T-cell (primary cell): ENCODE measurements at regions not wholly inside any gene's neighbourhood (a gene's known extent, or its start where the extent isn't known, plus 50 kb on each side); places are given as distances from the start of the nearest gene placed in this dataset.

Source experiments
- ATAC-seq, 4 experiments: fragments of 200-7000 bp in 3 of 4; fragments of 150-1000 bp in 1 of 4; cut with Tn5 transposase; replicated peaks in 1 of 4; 1 replicate in 3 of 4; 2 replicates in 1 of 4; pipeline ENCODE4 v1.10.0; 2021; ENCODE audit warnings: moderate library complexity in 3 of 4, mild to moderate bottlenecking in 2 of 4, moderate number of reproducible peaks in 1 of 4
- CTCF ChIA-PET, 2 donors: fragments of 300-600 bp; sonication (Branson Sonifier 250); formaldehyde crosslinking; loops; one replicate each; lab custom pipeline; 2022; ENCODE audit warnings: antibody characterized with exemption in 2 of 2; lab: Charles Lee
- POLR2A ChIA-PET, 2 donors: fragments of 300-600 bp; sonication (Branson Sonifier 250); formaldehyde crosslinking; loops; one replicate each; lab custom pipeline; 2022; ENCODE audit warnings: antibody characterized with exemption in 2 of 2; lab: Charles Lee
- DNase-seq, 35 experiments: peaks; one replicate each; pipeline versions ENCODE4 v3.0.0 to v3.0.0-alpha.2; 2013 to 2023
- H3K27ac ChIP-seq: one replicate; pipeline ENCODE4 v1.5.1; 2013; ENCODE audit warnings: low read length
- H3K27me3 ChIP-seq, 2 experiments: replicated peaks in 1 of 2; 1 replicate in 1 of 2; 2 replicates in 1 of 2; pipeline versions ENCODE4 v1.6.1 to v1.7.0; 2013; ENCODE audit warnings: low read length in 1 of 2, mixed read lengths in 1 of 2; ENCODE audit not compliant: control insufficient read depth in 2 of 2, insufficient read depth in 2 of 2; ENCODE audit errors: extremely low read depth in 1 of 2
- H3K36me3 ChIP-seq, 2 donors: 1 replicate in 1 of 2; 2 replicates in 1 of 2; pipeline versions ENCODE4 v1.6.1 to v1.7.0; 2013; ENCODE audit warnings: low read length in 1 of 2; ENCODE audit not compliant: control insufficient read depth in 2 of 2, insufficient read depth in 1 of 2; ENCODE audit errors: extremely low read depth in 1 of 2
- H3K4me1 ChIP-seq, 2 experiments: 1 replicate in 1 of 2; 2 replicates in 1 of 2; pipeline versions ENCODE4 v1.6.1 to v1.7.0; 2013; ENCODE audit warnings: low read length in 2 of 2, mixed read lengths in 1 of 2; ENCODE audit not compliant: insufficient read depth in 2 of 2, control insufficient read depth in 1 of 2; ENCODE audit errors: extremely low read depth in 1 of 2
- H3K4me3 ChIP-seq, 2 donors: 1 replicate in 1 of 2; 2 replicates in 1 of 2; pipeline versions ENCODE4 v1.5.1 to v1.7.0; 2013; ENCODE audit warnings: mild to moderate bottlenecking in 2 of 2, low read length in 1 of 2, moderate library complexity in 1 of 2; ENCODE audit not compliant: control insufficient read depth in 1 of 2; ENCODE audit errors: extremely low read depth in 1 of 2
- H3K9me3 ChIP-seq: 2 replicates; pipeline ENCODE4 v1.7.0; 2013
- H3K27ac Mint-ChIP-seq, 2 donors: one replicate each; pipeline ENCODE4 v1.8.0; 2020 to 2021; ENCODE audit warnings: mild to moderate bottlenecking in 2 of 2, mixed read lengths in 2 of 2
- H3K27me3 Mint-ChIP-seq, 2 donors: one replicate each; pipeline ENCODE4 v1.8.0; 2021 to 2022; ENCODE audit warnings: mixed read lengths in 2 of 2
- H3K36me3 Mint-ChIP-seq: one replicate; pipeline ENCODE4 v1.8.0; 2021; ENCODE audit warnings: mixed read lengths
- H3K4me1 Mint-ChIP-seq, 3 donors: one replicate each; pipeline ENCODE4 v1.8.0; 2020 to 2022; ENCODE audit warnings: mixed read lengths in 3 of 3, mild to moderate bottlenecking in 1 of 3
- H3K4me3 Mint-ChIP-seq, 3 donors: one replicate each; pipeline ENCODE4 v1.8.0; 2020 to 2022; ENCODE audit warnings: mild to moderate bottlenecking in 3 of 3, mixed read lengths in 3 of 3, moderate library complexity in 3 of 3
- H3K9me3 Mint-ChIP-seq, 3 donors: one replicate each; pipeline ENCODE4 v1.8.0; 2020 to 2022; ENCODE audit warnings: mixed read lengths in 3 of 3
- WGBS: methylation state at CpG from one replicate; pipeline ENCODE4 v1.1.5; 2013; ENCODE audit warnings: missing lambda C conversion rate; ENCODE audit not compliant: insufficient coverage; 5-methylcytosine and 5-hydroxymethylcytosine counted together

- no peak for DNase-seq
- no CpG with 5 or more reads among the region's 2 CpGs for WGBS
- ChIA-PET CTCF (interaction anchor here (0.7 to 1.4 kb wide), 4 partner anchors 10 to 1048 kb away, joined by 3 to 4 read pairs (median 3); no protein-coding TSS in a partner anchor), POLR2A (no interaction called here)
- H3K27ac ChIP-seq: no peak overlapping the region
- no peaks in the 10 kb centered on the region for H3K4me1 ChIP-seq
- H3K4me3 ChIP-seq: no peak overlapping the region
- Mint-ChIP-seq H3K27ac (no peak overlapping the region), H3K9me3 (no peaks in the 10 kb centered on the region), H3K4me3 (no peak overlapping the region), H3K4me1 (peaks cover 0 to 2% (median 0%) of the 10 kb centered on the region in 3 donors), H3K36me3 (no peaks in the 10 kb centered on the region), H3K27me3 (no peaks in the 10 kb centered on the region)
- no peak for ATAC-seq
- H3K9me3 ChIP-seq: no peaks in the 10 kb centered on the region
- no peaks in the 10 kb centered on the region for H3K27me3 ChIP-seq
- no peaks in the 10 kb centered on the region for H3K36me3 ChIP-seq
Measured at GRCh38 chr15:38709196-38709595, 144.6 kb upstream of the RASGRP1 start.

GRCh38 chr15:38714309-38715072, 149.9 kb upstream of the RASGRP1 start:
- Histone ChIP-seq H3K36me3 (no peaks in the 10 kb centered on the region), H3K9me3 (no peaks in the 10 kb centered on the region), H3K4me3 (no peak overlapping the region), H3K4me1 (no peaks in the 10 kb centered on the region), H3K27me3 (no peaks in the 10 kb centered on the region), H3K27ac (no peak overlapping the region)
- ChIA-PET POLR2A (no interaction called here), CTCF (interaction anchor here (0.5 to 0.7 kb wide), 4 partner anchors 8 to 1284 kb away, joined by 3 to 10 read pairs (median 4); no protein-coding TSS in a partner anchor)
- no peak overlapping the region for H3K27ac Mint-ChIP-seq
- DNase-seq (no peak), ATAC-seq (no peak)
- H3K4me1 Mint-ChIP-seq: no peaks in the 10 kb centered on the region
- no CpG with 5 or more reads among the region's 4 CpGs for WGBS
- no peaks in the 10 kb centered on the region for H3K36me3 Mint-ChIP-seq
- H3K4me3 Mint-ChIP-seq: no peak overlapping the region
- H3K27me3 Mint-ChIP-seq: no peaks in the 10 kb centered on the region
- no peaks in the 10 kb centered on the region for H3K9me3 Mint-ChIP-seq

GRCh38 chr15:38720893-38721567, 156.4 kb upstream of the RASGRP1 start:
- no peak overlapping the region for H3K27ac Mint-ChIP-seq
- no peak for ATAC-seq
- WGBS: 71% methylated on average over 4 of the region's 4 CpGs
- no peak overlapping the region for H3K27ac ChIP-seq
- no peaks in the 10 kb centered on the region for H3K36me3 ChIP-seq
- no peaks in the 10 kb centered on the region for H3K4me1 Mint-ChIP-seq
- H3K27me3 ChIP-seq: no peaks in the 10 kb centered on the region
- ChIA-PET POLR2A (no interaction called here), CTCF (no interaction called here)
- H3K9me3 ChIP-seq: no peaks in the 10 kb centered on the region
- no peak for DNase-seq
- no peaks in the 10 kb centered on the region for H3K36me3 Mint-ChIP-seq
- H3K4me3 Mint-ChIP-seq: no peak overlapping the region
- H3K4me3 ChIP-seq: no peak overlapping the region
- H3K4me1 ChIP-seq: no peaks in the 10 kb centered on the region
- no peaks in the 10 kb centered on the region for H3K9me3 Mint-ChIP-seq
- H3K27me3 Mint-ChIP-seq: no peaks in the 10 kb centered on the region

- ATAC-seq (no peak), DNase-seq (no peak)
- no peaks in the 10 kb centered on the region for H3K27me3 Mint-ChIP-seq
- no peak overlapping the region for H3K4me3 Mint-ChIP-seq
- POLR2A ChIA-PET: no interaction called here
- no peak overlapping the region for H3K27ac Mint-ChIP-seq
- WGBS: no CpG with 5 or more reads among the region's 3 CpGs
- Histone ChIP-seq H3K9me3 (no peaks in the 10 kb centered on the region), H3K27ac (no peak overlapping the region), H3K4me1 (no peaks in the 10 kb centered on the region), H3K27me3 (no peaks in the 10 kb centered on the region), H3K4me3 (no peak overlapping the region), H3K36me3 (no peaks in the 10 kb centered on the region)
- no peaks in the 10 kb centered on the region for H3K9me3 Mint-ChIP-seq
- no peaks in the 10 kb centered on the region for H3K4me1 Mint-ChIP-seq
- H3K36me3 Mint-ChIP-seq: no peaks in the 10 kb centered on the region
- CTCF ChIA-PET: no interaction called here
Measured at GRCh38 chr15:38721568-38721945, 156.9 kb upstream of the RASGRP1 start.

- ChIA-PET CTCF (interaction anchor here (0.7 to 1.0 kb wide), 4 partner anchors 8 to 23 kb away, joined by 3 to 4 read pairs (median 3); no protein-coding TSS in a partner anchor), POLR2A (no interaction called here)
- Mint-ChIP-seq H3K27ac (no peak overlapping the region), H3K9me3 (no peaks in the 10 kb centered on the region), H3K4me3 (no peak overlapping the region), H3K4me1 (no peaks in the 10 kb centered on the region), H3K27me3 (no peaks in the 10 kb centered on the region), H3K36me3 (no peaks in the 10 kb centered on the region)
- DNase-seq: no peak
- no peak overlapping the region for H3K4me3 ChIP-seq
- H3K9me3 ChIP-seq: no peaks in the 10 kb centered on the region
- H3K36me3 ChIP-seq: no peaks in the 10 kb centered on the region
- H3K4me1 ChIP-seq: no peaks in the 10 kb centered on the region
- H3K27me3 ChIP-seq: no peaks in the 10 kb centered on the region
- H3K27ac ChIP-seq: no peak overlapping the region
- no CpG with 5 or more reads among the region's 1 CpG for WGBS
- ATAC-seq: no peak
Measured at GRCh38 chr15:38722236-38722635, 157.6 kb upstream of the RASGRP1 start.

- Mint-ChIP-seq H3K4me1 (no peaks in the 10 kb centered on the region), H3K9me3 (no peaks in the 10 kb centered on the region), H3K36me3 (no peaks in the 10 kb centered on the region), H3K4me3 (no peak overlapping the region), H3K27ac (no peak overlapping the region), H3K27me3 (peaks cover 0 to 2% of the 10 kb centered on the region in 2 donors)
- Histone ChIP-seq H3K36me3 (no peaks in the 10 kb centered on the region), H3K4me1 (no peaks in the 10 kb centered on the region), H3K27ac (no peak overlapping the region), H3K9me3 (no peaks in the 10 kb centered on the region), H3K4me3 (no peak overlapping the region), H3K27me3 (no peaks in the 10 kb centered on the region)
- DNase-seq (peak in 1 of 35 experiments; percentile 6), ATAC-seq (no peak)
- 89% methylated on average over 4 of the region's 5 CpGs for WGBS
- ChIA-PET POLR2A (no interaction called here), CTCF (interaction anchor here in 1 of 2 donors (2.3 kb wide), 1 partner anchor 285 kb away, joined by 7 read pairs; no protein-coding TSS in a partner anchor)
Measured at GRCh38 chr15:38724827-38725226, 160.2 kb upstream of the RASGRP1 start.
